Liver (tissue), 8 donors: ENCODE measurements at regions not wholly inside any gene's neighbourhood (a gene's known extent, or its start where the extent isn't known, plus 50 kb on each side); places are given as distances from the start of the nearest gene placed in this dataset.

Experiments
- DNase-seq: peaks from one replicate; pipeline ENCODE4 v3.0.0-alpha.2; 2017; ENCODE audit warnings: low spot score
- H3K27ac ChIP-seq, 2 donors: one replicate each; pipeline ENCODE4 v1.7.0; 2013; ENCODE audit warnings: inconsistent platforms in 2 of 2, low read length in 2 of 2, control low read depth in 1 of 2, low read depth in 1 of 2, mild to moderate bottlenecking in 1 of 2
- H3K27me3 ChIP-seq, 4 donors: one replicate each; pipeline versions ENCODE4 v1.6.1 to v1.7.0; 2013; ENCODE audit warnings: low read length in 3 of 4, inconsistent platforms in 1 of 4, mild to moderate bottlenecking in 1 of 4, moderate library complexity in 1 of 4; ENCODE audit not compliant: control insufficient read depth in 4 of 4, insufficient read depth in 4 of 4
- H3K36me3 ChIP-seq, 4 donors: one replicate each; pipeline versions ENCODE4 v1.6.1 to v1.7.0; 2013; ENCODE audit warnings: low read length in 3 of 4, mild to moderate bottlenecking in 3 of 4, low read depth in 1 of 4, moderate library complexity in 1 of 4; ENCODE audit not compliant: control insufficient read depth in 4 of 4, insufficient read depth in 3 of 4
- H3K4me1 ChIP-seq, 4 donors: one replicate each; pipeline versions ENCODE4 v1.6.1 to v1.7.0; 2013; ENCODE audit warnings: low read length in 3 of 4, mild to moderate bottlenecking in 3 of 4, moderate library complexity in 1 of 4; ENCODE audit not compliant: control insufficient read depth in 4 of 4, insufficient read depth in 4 of 4
- H3K4me3 ChIP-seq, 3 donors: one replicate each; pipeline versions ENCODE4 v1.6.1 to v1.7.0; 2013; ENCODE audit warnings: low read length in 3 of 3, control low read depth in 1 of 3, low read depth in 1 of 3, mild to moderate bottlenecking in 1 of 3
- H3K9ac ChIP-seq, 2 donors: one replicate each; pipeline ENCODE4 v1.7.0; 2013; ENCODE audit warnings: low read length in 2 of 2, mild to moderate bottlenecking in 2 of 2, moderate library complexity in 2 of 2, control low read depth in 1 of 2, low read depth in 1 of 2
- H3K9me3 ChIP-seq, 4 donors: one replicate each; pipeline versions ENCODE4 v1.6.1 to v1.7.0; 2013; ENCODE audit warnings: low read length in 3 of 4; ENCODE audit not compliant: control insufficient read depth in 4 of 4
- EGR1 ChIP-seq, 2 donors: IDR thresholded peaks; 2 replicates each; pipeline ENCODE4 v1.6.1; 2016 to 2018; ENCODE audit warnings: antibody characterized with exemption in 2 of 2, low read depth in 2 of 2
- FOXA1 ChIP-seq: IDR thresholded peaks from 2 replicates; pipeline ENCODE4 v1.6.1; 2016; ENCODE audit warnings: antibody characterized with exemption
- FOXA2 ChIP-seq: IDR thresholded peaks from 2 replicates; pipeline ENCODE4 v1.6.1; 2016; ENCODE audit warnings: antibody characterized with exemption
- GABPA ChIP-seq, 2 donors: IDR thresholded peaks in 1 of 2; conservative IDR thresholded peaks in 1 of 2; 2 replicates each; pipeline ENCODE4 v1.6.1; 2016; ENCODE audit warnings: antibody characterized with exemption in 2 of 2, mild to moderate bottlenecking in 1 of 2, moderate library complexity in 1 of 2
- HNF4A ChIP-seq, 2 donors: conservative IDR thresholded peaks; 2 replicates each; pipeline ENCODE4 v1.6.1; 2016; ENCODE audit warnings: antibody characterized with exemption in 2 of 2, mild to moderate bottlenecking in 2 of 2
- HNF4G ChIP-seq: IDR thresholded peaks from 2 replicates; pipeline ENCODE4 v1.6.1; 2016; ENCODE audit warnings: antibody characterized with exemption
- JUND ChIP-seq, 2 donors: IDR thresholded peaks; 2 replicates each; pipeline ENCODE4 v1.6.1; 2016; ENCODE audit warnings: antibody characterized with exemption in 2 of 2
- NR2F2 ChIP-seq: IDR thresholded peaks from 2 replicates; pipeline ENCODE4 v1.6.1; 2016; ENCODE audit warnings: antibody characterized with exemption
- RAD21 ChIP-seq, 2 donors: IDR thresholded peaks; 2 replicates each; pipeline ENCODE4 v1.6.1; 2016; ENCODE audit warnings: antibody characterized with exemption in 2 of 2, mild to moderate bottlenecking in 2 of 2
- RXRA ChIP-seq, 2 donors: IDR thresholded peaks; 2 replicates each; pipeline ENCODE4 v1.6.1; 2017 to 2018; ENCODE audit warnings: antibody characterized with exemption in 2 of 2, mild to moderate bottlenecking in 1 of 2
- SP1 ChIP-seq: IDR thresholded peaks from 2 replicates; pipeline ENCODE4 v1.6.1; 2018; ENCODE audit warnings: antibody characterized with exemption, mild to moderate bottlenecking
- TAF1 ChIP-seq: conservative IDR thresholded peaks from 2 replicates; pipeline ENCODE4 v1.6.1; 2016; ENCODE audit warnings: antibody characterized with exemption, mild to moderate bottlenecking
- YY1 ChIP-seq: IDR thresholded peaks from 2 replicates; pipeline ENCODE4 v1.6.1; 2016; ENCODE audit warnings: antibody characterized with exemption, mild to moderate bottlenecking
- WGBS: extraction: QIAGEN DNeasy Blood & Tissue Kit; methylation state at CpG from one replicate; pipeline ENCODE4 v1.1.7; 2013; 5-methylcytosine and 5-hydroxymethylcytosine counted together
- TF ChIP-seq, protein P1 (sequence below): IDR thresholded peaks from 2 replicates; pipeline ENCODE4 v1.6.1; 2016; ENCODE audit warnings: antibody characterized with exemption
- TF ChIP-seq, protein P2 (sequence below): fragments of 150-350 bp; IDR thresholded peaks from 2 replicates; pipeline ENCODE4 v1.5.1; 2017; ENCODE audit warnings: improper control_type of control experiment, low read depth, low read length; ENCODE audit not compliant: missing input control
- TF ChIP-seq, protein P3 (sequence below): IDR thresholded peaks from 2 replicates; pipeline ENCODE4 v1.6.1; 2016; ENCODE audit warnings: antibody characterized with exemption
- TF ChIP-seq, protein P4 (sequence below): IDR thresholded peaks from 2 replicates; pipeline ENCODE4 v1.6.1; 2016; ENCODE audit warnings: antibody characterized with exemption
- TF ChIP-seq, protein P5 (sequence below): IDR thresholded peaks from 2 replicates; pipeline ENCODE4 v1.6.1; 2016; ENCODE audit warnings: antibody characterized with exemption, mild to moderate bottlenecking
- donor health status: healthy.
- donor health status: healthy.
- donor health status: healthy.
- donor health status: healthy.
- donor health status: healthy.

DNA sequence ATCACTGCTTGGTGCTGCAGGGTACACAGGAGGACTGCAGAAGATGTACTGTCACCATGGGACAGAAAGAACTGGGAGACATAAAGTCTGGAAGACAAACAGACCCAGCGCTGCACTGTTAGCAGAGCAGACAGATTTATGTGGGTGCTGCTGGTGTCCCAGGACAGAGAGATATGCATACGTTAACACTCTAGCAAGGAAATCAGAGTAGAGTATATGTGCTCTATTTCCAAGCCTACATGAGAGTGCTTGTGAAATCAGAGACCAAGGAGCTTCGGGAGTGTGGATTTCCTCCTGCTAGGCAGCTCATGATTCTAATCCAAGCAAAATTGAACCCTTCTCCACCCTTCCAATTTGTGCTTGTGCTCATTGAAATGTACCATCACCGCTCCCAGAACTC lies 416.5 kb downstream of the VRK1 start:
- Histone ChIP-seq H3K9ac (no peak overlapping the region), H3K27me3 (peaks cover 0 to 13% (median 3%) of the 10 kb centered on the region in 4 donors), H3K9me3 (no peaks in the 10 kb centered on the region), H3K36me3 (no peaks in the 10 kb centered on the region), H3K4me3 (no peak overlapping the region), H3K27ac (no peak overlapping the region), H3K4me1 (peaks cover 0 to 5% (median 3%) of the 10 kb centered on the region in 4 donors)
- 78% methylated on average over 4 of the region's 4 CpGs for WGBS
- DNase-seq = no peak
- no peak for TF ChIP-seq HNF4G
- TF ChIP-seq, protein P1, sequence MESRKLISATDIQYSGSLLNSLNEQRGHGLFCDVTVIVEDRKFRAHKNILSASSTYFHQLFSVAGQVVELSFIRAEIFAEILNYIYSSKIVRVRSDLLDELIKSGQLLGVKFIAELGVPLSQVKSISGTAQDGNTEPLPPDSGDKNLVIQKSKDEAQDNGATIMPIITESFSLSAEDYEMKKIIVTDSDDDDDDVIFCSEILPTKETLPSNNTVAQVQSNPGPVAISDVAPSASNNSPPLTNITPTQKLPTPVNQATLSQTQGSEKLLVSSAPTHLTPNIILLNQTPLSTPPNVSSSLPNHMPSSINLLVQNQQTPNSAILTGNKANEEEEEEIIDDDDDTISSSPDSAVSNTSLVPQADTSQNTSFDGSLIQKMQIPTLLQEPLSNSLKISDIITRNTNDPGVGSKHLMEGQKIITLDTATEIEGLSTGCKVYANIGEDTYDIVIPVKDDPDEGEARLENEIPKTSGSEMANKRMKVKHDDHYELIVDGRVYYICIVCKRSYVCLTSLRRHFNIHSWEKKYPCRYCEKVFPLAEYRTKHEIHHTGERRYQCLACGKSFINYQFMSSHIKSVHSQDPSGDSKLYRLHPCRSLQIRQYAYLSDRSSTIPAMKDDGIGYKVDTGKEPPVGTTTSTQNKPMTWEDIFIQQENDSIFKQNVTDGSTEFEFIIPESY = no peak
- TF ChIP-seq NR2F2 = no peak
- no peak for TF ChIP-seq HNF4A (conservative IDR thresholded peaks at IDR 0.05)
- TF ChIP-seq FOXA2 = no peak
- no peak for TF ChIP-seq SP1
- no peak for TF ChIP-seq FOXA1
- TF ChIP-seq EGR1 (IDR thresholded peaks at IDR 0.05; ENCODE audit: low read depth in 2 of 2) = no peak
- TF ChIP-seq YY1 = no peak
- no peak for TF ChIP-seq GABPA (IDR thresholded peaks at IDR 0.05 in 1 of 2, conservative IDR thresholded peaks at IDR 0.05 in 1 of 2)
- TF ChIP-seq, protein P2, sequence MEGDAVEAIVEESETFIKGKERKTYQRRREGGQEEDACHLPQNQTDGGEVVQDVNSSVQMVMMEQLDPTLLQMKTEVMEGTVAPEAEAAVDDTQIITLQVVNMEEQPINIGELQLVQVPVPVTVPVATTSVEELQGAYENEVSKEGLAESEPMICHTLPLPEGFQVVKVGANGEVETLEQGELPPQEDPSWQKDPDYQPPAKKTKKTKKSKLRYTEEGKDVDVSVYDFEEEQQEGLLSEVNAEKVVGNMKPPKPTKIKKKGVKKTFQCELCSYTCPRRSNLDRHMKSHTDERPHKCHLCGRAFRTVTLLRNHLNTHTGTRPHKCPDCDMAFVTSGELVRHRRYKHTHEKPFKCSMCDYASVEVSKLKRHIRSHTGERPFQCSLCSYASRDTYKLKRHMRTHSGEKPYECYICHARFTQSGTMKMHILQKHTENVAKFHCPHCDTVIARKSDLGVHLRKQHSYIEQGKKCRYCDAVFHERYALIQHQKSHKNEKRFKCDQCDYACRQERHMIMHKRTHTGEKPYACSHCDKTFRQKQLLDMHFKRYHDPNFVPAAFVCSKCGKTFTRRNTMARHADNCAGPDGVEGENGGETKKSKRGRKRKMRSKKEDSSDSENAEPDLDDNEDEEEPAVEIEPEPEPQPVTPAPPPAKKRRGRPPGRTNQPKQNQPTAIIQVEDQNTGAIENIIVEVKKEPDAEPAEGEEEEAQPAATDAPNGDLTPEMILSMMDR = no peak
- TF ChIP-seq, protein P3, sequence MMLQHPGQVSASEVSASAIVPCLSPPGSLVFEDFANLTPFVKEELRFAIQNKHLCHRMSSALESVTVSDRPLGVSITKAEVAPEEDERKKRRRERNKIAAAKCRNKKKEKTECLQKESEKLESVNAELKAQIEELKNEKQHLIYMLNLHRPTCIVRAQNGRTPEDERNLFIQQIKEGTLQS = no peak
- TF ChIP-seq, protein P4, sequence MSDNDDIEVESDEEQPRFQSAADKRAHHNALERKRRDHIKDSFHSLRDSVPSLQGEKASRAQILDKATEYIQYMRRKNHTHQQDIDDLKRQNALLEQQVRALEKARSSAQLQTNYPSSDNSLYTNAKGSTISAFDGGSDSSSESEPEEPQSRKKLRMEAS = no peak
- no peak for TF ChIP-seq RAD21 (IDR thresholded peaks at IDR 0.05)
- TF ChIP-seq TAF1 = no peak
- TF ChIP-seq, protein P5, sequence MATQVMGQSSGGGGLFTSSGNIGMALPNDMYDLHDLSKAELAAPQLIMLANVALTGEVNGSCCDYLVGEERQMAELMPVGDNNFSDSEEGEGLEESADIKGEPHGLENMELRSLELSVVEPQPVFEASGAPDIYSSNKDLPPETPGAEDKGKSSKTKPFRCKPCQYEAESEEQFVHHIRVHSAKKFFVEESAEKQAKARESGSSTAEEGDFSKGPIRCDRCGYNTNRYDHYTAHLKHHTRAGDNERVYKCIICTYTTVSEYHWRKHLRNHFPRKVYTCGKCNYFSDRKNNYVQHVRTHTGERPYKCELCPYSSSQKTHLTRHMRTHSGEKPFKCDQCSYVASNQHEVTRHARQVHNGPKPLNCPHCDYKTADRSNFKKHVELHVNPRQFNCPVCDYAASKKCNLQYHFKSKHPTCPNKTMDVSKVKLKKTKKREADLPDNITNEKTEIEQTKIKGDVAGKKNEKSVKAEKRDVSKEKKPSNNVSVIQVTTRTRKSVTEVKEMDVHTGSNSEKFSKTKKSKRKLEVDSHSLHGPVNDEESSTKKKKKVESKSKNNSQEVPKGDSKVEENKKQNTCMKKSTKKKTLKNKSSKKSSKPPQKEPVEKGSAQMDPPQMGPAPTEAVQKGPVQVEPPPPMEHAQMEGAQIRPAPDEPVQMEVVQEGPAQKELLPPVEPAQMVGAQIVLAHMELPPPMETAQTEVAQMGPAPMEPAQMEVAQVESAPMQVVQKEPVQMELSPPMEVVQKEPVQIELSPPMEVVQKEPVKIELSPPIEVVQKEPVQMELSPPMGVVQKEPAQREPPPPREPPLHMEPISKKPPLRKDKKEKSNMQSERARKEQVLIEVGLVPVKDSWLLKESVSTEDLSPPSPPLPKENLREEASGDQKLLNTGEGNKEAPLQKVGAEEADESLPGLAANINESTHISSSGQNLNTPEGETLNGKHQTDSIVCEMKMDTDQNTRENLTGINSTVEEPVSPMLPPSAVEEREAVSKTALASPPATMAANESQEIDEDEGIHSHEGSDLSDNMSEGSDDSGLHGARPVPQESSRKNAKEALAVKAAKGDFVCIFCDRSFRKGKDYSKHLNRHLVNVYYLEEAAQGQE = no peak
- no peak for TF ChIP-seq JUND (IDR thresholded peaks at IDR 0.05)
- no peak for TF ChIP-seq RXRA (IDR thresholded peaks at IDR 0.05)
